Activated CD8-positive, alpha-beta memory T cell treated with anti-CD3 and anti-CD28 coated beads, Interleukin-2, amount 50 U/mL, for 1 hour (primary cell): ENCODE measurements at regions not wholly inside any gene's neighbourhood (a gene's known extent, or its start where the extent isn't known, plus 50 kb on each side); places are given as distances from the start of the nearest gene placed in this dataset.

Source experiments
- DNase-seq: peaks from one replicate; pipeline ENCODE4 v3.0.0-alpha.2; 2020; ENCODE audit errors: extremely low read depth

- no peak for DNase-seq
These were observed 119.3 kb upstream of the PROX1 start for GRCh38 chr1:213868482-213868881.

- no peak for DNase-seq
These were observed 116.6 kb upstream of the PROX1 start for GRCh38 chr1:213871179-213871578.

DNA sequence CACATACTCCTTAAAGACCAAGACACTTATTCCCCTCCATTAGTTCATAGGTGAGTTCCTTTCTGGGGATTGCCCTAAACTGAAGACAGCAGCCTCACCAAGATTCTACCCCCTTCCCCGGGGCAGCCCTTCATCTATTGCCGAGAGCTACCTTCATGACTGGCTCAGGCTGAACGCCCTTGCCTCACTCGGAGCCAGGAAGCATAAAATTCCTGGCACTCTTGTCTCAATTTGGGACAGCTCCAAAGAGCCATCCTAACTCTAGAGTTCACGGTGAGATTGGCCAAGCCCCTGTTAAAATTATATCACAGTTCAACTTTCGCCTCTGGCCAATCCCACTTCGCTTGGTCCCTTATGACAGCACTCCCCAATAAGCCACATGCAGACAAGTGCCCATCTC, 113.0 kb upstream of the PROX1 start:
- DNase-seq, result no peak

DNA sequence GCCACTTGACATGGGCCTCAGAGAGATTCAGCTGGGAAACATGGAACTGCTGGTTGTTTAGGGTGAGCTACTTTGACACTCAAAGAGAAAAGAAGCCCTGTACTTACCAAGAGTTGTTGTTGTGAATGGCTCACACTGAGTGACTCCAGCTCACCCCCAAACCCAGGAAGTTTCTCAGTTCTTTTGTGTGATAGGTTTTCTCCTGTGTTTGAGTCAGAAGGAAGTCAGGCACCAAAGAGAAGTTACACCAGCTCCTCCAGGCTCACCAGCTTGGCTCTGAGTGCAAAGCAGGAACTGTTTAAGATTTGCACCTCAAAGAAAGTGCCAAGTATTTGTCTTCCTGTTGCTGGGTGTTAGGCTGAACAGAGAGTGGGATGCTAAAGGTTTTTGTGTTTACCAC, 111.2 kb upstream of the PROX1 start:
- DNase-seq, result no peak

DNA sequence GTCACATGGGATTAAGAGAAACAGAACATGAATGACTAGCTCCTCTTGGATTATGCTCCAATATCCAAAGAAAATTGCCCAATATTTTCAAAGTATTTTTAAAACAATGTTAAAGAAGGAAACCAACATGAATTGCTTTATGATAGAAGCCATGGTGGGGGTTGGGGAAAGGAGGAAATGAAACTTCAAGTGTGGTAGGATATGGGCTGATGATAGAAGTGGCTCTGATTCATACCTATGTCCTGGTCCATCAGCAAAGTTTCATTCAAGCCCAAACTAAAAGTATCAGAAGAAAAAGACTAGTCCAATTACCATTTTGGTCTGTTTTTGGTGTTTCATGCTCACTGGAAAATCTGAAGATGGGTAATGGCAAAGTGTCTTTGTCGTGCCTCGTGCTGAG, 104.2 kb upstream of the PROX1 start:
- DNase-seq, result no peak

GRCh38 chr1:213884402-213884801, 103.4 kb upstream of the PROX1 start:
- DNase-seq, result no peak

DNA sequence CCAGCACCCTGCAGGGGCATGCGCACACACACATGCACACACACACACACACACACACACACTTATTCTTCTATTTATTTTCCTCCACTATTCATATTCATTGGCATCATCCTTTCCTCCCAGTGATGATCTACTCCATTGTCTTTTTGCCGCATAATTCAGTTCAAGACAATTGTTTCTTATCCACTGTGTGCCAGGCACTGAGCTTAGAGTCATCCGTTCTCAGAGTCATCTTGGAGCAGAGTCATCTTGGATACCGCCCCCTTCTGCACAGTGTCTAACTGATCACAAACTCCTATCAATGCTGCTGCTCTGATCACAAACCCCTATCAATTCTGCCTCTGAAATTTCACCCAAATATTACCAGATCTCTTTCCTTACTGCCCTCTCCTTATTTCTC, 102.8 kb upstream of the PROX1 start:
- no peak for DNase-seq

DNA sequence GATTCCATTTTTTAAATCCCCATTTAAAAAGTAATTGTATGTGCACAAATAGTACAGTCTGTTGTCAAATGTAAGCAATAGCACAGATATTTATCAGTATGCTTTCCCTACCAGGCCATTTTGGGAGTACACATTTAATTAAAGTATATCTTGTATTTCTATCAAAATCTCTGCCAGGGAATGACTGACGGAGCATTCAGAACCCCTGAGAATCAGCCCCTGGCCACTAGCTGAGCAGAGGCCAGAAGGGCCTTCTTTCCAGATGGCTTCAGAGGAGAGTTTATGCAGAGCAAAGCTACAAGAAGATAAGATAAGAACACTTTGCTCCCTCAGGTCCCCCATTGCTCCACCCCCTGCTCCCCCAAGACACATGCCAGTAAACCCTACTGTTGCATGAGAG, 99.9 kb upstream of the PROX1 start:
- DNase-seq, result no peak

- DNase-seq, result no peak
These were observed 95.5 kb upstream of the PROX1 start for GRCh38 chr1:213891989-213892902.

DNA sequence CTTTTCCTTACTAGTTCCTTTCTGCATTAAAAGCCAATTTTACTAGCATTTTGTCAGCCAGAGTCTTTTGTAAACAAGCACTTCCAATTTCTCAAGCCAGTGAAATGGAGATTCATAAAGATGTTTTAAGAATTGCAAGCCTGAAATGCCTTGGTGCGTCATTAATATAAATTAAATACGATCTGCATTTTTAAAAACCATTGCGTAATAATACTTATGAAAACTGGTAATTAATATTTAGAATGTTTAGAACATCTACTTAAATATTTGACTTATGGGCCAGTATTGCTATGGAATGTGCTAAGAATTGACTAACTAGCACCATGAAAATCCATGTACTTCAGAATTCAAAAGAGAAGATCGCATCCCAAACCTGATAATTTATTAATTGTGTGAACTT, 89.1 kb upstream of the PROX1 start:
- no peak for DNase-seq

DNA sequence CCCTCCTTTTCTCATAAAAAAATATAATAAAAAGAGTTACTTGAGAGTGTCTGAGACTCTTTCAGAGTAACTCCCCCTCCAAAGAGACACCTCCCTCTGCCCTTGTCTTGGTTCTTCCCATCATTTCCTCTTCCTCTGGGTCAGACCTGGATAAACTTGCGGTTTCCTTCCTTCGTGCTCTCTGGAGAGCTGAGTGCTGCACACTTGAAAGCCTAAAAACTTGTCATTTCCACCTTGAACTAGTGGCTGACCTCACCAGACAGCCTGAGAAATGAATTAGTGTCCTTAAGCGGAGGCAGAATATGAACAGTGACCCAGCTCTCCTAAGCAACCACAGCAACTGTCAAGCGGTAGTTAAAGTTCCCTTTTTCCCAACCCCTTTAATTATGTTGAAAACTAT, 88.4 kb upstream of the PROX1 start:
- no peak for DNase-seq

DNA sequence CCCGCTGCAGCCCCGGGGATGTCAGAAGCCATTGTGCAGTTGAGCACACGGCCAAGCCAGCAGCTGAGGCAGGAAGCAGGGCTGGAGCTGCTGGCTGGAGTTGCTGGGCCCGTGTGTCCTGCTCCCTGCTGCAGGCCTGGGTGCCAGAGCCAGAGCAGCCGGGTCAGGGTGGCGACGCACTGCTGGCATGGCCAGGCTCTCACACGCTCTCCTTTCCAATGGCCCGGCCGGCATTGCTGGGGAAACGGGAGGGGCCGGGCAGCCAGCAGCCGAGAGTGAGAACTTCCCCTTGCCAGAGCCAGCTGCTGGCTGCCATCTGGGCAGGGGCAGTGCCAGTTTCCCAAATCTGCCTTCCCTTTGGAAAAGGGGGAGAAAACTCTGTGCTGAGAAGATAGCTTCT, 82.4 kb upstream of the PROX1 start:
- DNase-seq, result no peak

DNA sequence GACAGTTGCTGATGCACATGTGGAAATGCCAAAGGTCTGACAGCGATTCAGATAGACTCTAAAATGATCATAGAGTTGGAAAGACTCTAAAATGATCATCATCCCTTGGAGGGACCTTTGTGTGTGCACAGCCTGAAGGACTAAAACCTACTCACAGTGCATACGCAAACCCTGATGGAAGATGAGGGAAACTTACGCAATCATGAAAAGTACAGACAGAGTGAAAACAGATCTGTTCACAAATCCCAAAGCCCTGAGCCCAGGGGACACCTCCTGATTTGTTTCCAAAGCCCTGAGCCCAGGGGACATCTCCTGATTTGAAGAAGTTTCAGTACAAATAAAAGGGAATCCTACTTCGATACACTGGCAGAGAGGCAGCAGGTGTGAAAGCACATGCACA, 79.3 kb upstream of the PROX1 start:
- DNase-seq, result no peak

- DNase-seq, result no peak
These were observed 73.4 kb upstream of the PROX1 start for GRCh38 chr1:213914392-213914791.

DNA sequence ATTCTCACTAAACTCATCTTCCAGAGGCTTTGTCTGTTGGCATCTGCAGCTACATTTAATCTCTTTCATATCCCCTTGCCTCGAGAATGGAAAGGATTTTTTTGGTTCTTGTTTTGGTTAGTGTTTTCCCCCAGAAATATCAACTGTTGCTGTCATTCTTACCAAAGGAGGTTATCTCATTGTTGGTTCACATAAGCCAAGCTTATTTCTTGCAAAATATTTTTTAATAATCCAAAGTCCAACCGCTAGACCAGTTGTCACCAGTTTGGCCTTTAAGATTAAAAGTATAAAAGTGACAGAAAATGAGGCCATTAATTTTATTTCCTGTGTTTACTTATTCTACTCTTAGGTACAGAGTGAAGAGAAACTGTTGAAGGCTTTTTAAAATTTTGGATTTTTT, 66.5 kb upstream of the PROX1 start:
- no peak for DNase-seq

DNA sequence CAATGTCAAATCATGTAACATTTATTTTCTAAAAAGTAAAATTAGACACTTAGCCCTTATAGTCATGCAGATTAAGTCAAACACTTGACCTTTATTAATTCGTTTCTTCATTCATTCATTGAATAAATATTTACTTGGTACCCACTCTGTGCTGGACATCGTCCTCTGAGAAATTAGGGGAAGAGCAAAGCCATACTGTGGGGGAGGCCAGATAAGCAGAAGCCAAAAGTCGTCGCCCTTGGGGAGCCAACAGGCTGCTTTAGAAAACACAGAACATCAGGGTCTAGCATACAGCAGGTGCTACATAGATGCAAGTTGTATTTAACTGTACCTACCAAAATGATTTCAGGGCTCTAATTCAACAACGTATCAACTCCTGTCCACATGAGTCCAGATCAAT, 66.1 kb upstream of the PROX1 start:
- DNase-seq, result no peak

DNA sequence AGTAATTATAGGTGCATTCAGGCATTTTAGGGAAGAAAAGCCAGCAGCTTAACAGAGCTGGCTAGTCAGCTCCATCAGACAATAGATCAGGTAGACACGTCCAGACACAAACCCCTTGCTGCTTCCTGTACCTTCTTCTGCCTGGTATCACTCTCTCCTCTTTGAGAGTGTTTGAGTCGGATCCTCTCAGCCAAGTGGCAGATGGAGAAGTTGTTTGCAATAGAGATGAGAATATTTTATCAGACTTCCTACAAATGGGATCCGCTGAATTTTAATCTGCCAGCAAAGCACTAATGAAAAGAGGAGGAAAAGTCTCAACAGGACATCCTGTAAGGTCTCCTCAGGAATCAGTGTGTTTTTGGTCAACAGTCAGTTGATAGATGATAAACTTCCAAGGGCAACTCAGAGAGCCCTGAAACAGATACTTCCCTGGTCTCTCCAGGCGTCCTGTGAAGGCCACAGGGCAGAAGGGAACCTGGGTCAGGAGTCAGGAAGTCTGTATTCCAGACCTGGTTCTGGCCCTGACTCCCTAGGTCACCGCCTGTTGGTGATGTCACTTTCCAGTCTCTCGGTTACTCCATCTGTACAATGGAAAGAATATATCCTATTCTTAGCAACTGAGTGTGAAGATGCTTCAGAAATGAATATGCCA, 62.1 kb upstream of the PROX1 start:
- no peak for DNase-seq

DNA sequence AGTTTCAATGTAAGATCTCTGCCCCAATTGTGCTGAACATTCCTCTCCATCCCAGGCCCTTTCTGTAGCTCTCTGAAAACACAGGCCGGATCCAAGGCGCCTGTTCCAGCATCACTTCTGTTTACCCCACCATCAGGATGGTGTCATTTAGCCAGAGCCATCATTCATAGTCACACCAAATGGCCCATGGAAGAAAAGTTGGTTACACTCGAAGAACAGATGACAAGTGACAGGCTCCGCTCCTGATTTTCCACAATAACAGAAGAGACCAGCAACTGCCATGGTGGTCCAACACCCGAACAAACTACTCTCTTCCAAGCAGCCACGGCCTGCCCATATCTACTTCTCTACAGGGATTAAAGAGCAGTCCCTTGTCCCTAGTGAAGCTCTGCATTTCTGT, 59.9 kb upstream of the PROX1 start:
- DNase-seq, result no peak

DNA sequence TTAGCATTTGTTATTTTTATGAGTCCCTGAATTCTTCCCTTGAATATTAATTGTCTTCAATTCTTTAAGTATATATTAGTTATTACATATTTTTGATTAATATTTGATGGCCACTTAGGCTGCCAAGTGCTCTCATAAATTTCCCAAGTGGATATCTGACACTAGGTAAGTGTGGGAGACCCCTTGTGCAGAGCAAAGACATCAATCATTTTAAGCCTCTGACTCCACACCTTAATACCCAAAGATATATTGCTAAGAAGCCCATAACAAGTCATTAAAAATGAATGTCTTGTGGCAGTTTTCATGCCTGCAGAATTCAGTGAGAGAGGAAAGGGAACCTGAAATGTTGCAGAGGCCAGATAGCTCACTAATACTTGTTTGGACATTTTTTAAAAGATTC, 58.4 kb upstream of the PROX1 start:
- DNase-seq, result no peak

DNA sequence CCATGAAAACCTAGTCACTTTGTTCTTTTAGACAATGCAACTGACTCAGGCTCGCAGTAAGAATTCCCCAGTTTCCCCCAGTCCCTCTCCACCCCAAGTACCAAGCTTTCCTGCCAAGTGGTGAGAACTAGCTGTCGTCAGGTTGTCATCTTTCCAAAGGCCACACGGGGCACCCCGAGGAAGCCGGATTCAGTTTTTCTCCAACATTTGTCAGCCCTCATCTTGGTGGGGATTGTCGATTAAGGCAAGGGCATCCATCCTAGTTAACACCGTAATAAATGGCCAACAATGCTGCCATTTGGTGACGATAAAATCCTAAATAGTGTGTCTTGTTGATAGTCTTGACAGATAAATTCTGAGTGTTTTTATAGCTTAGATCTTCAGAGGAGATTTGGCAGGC, 55.9 kb upstream of the PROX1 start:
- DNase-seq, result no peak

DNA sequence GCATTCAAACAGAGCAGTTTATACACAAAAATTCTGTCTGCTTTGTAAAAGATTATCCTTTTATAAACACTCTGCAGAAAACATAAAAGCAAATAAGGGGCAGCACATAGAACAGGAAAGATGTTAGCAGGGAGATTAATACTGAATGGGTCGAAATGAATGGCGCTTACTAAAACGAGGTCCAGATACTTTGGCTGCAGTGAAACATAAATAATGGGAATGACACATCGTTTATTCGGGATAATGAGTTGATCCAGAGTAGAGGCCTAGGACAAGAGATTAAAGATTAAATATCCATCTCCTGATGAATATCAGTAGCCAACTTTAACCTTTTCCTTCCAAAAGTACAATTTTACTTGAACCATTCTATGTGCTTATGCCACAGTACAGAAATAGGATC, 54.4 kb upstream of the PROX1 start:
- no peak for DNase-seq

DNA sequence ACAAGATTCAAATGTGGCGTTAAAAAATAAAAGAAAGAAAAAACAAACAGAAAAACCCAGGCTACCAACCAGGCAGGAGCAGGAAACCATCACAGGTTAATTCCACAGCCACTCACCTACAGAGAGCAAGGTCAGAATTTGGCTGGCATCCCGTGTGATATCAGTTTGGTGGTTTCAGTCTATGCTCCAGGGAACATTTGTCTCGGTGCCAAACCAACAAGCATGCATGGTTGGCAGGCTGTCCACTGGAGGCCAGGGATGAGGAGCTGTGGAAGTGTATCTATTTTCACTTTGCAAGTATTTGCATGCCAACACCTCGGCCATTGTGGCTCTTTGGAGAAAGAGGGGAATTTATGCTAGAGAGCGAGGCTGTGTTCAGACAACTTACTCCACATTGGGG, 53.1 kb upstream of the PROX1 start:
- no peak for DNase-seq

GRCh38 chr1:213936571-213936970, 51.2 kb upstream of the PROX1 start:
- no peak for DNase-seq
